Endothelial cell of umbilical vein (primary cell): ENCODE measurements at regions not wholly inside any gene's neighbourhood (a gene's known extent, or its start where the extent isn't known, plus 50 kb on each side); places are given as distances from the start of the nearest gene placed in this dataset.

Experiments used
- BruUV-seq: library from RNA; stranded (reverse); fragments of 400-500 nt; replicated peaks from 2 replicates; lab custom pipeline; 2021; lab: Mats Ljungman, UMichigan
- CTCF ChIA-PET: fragments of 300-600, 350-600 bp; sonication (Branson Sonifier 250); formaldehyde crosslinking; loops from one replicate; lab custom pipeline; 2021; ENCODE audit warnings: antibody characterized with exemption, inconsistent platforms; lab: Charles Lee
- POLR2A ChIA-PET: fragments of 300-600, 350-600 bp; sonication (Branson Sonifier 250); formaldehyde crosslinking; loops from one replicate; lab custom pipeline; 2021; ENCODE audit warnings: antibody characterized with exemption, inconsistent platforms; lab: Charles Lee
- DNase-seq: peaks from one replicate; pipeline ENCODE4 v3.0.0-alpha.2; 2011; ENCODE audit warnings: low read depth, low spot score
- FAIRE-seq: peaks from 2 replicates; lab custom pipeline; 2011; peaks lifted over from hg19 to GRCh38; lab: Jason Lieb, UNC
- H2AFZ ChIP-seq: 2 replicates; pipeline ENCODE4 v1.6.0; 2012; ENCODE audit warnings: low read depth, low read length, control low read depth, inconsistent platforms
- H3K27ac ChIP-seq: 2 replicates; pipeline ENCODE4 v1.5.1; 2011; ENCODE audit warnings: low read depth, mild to moderate bottlenecking, control low read depth, low read length, moderate library complexity; ENCODE audit not compliant: insufficient read depth
- H3K27me3 ChIP-seq, 2 experiments: 2 replicates each; pipeline versions ENCODE4 v1.6.0 to v1.6.1; 2011; ENCODE audit warnings: low read length in 2 of 2, mixed read lengths in 1 of 2; ENCODE audit not compliant: control insufficient read depth in 2 of 2, insufficient read depth in 2 of 2
- H3K36me3 ChIP-seq, 2 experiments: 2 replicates in 1 of 2; 3 replicates in 1 of 2; pipeline ENCODE4 v1.5.1; 2011; ENCODE audit warnings: low read length in 2 of 2, mild to moderate bottlenecking in 1 of 2, moderate library complexity in 1 of 2; ENCODE audit not compliant: control insufficient read depth in 2 of 2, insufficient read depth in 2 of 2; ENCODE audit errors: extremely low read depth in 1 of 2
- H3K4me1 ChIP-seq: 3 replicates; pipeline ENCODE4 v1.5.1; 2011; ENCODE audit warnings: mild to moderate bottlenecking, low read length; ENCODE audit not compliant: control insufficient read depth, insufficient read depth; ENCODE audit errors: extremely low read depth
- H3K4me2 ChIP-seq: 2 replicates; pipeline ENCODE4 v1.6.1; 2011; ENCODE audit warnings: low read length, control low read depth, mixed read lengths; ENCODE audit not compliant: insufficient read depth
- H3K4me3 ChIP-seq, 3 experiments: fragments of 200-600 bp in 1 of 3; sonication (generic), shearing (Covaris generic) in 1 of 3; replicated peaks in 1 of 3; 2 replicates each; pipeline ENCODE4 v1.5.1; 2011 to 2016; ENCODE audit warnings: control low read depth in 3 of 3, low read length in 3 of 3, mild to moderate bottlenecking in 2 of 3, inconsistent platforms in 1 of 3, low read depth in 1 of 3, moderate library complexity in 1 of 3; ENCODE audit not compliant: insufficient read depth in 1 of 3
- H3K79me2 ChIP-seq: 2 replicates; pipeline ENCODE4 v1.6.0; 2012; ENCODE audit warnings: low read length, inconsistent platforms; ENCODE audit not compliant: control insufficient read depth, insufficient read depth
- H3K9ac ChIP-seq: replicated peaks from 2 replicates; pipeline ENCODE3; 2011; ENCODE audit warnings: low read length, control low read depth; ENCODE audit not compliant: insufficient read depth; ENCODE audit errors: extremely low read depth
- H3K9me1 ChIP-seq: replicated peaks from 3 replicates; pipeline ENCODE4 v1.6.0; 2011; ENCODE audit warnings: mild to moderate bottlenecking, low read length; ENCODE audit not compliant: control insufficient read depth, insufficient read depth; ENCODE audit errors: extremely low read depth
- H3K9me3 ChIP-seq: replicated peaks from 2 replicates; pipeline ENCODE4 v1.5.1; 2012; ENCODE audit warnings: low read length, inconsistent platforms; ENCODE audit not compliant: control insufficient read depth, insufficient read depth
- H4K20me1 ChIP-seq: replicated peaks from 2 replicates; pipeline ENCODE3; 2011; ENCODE audit warnings: mild to moderate bottlenecking, low read length; ENCODE audit not compliant: control insufficient read depth, insufficient read depth; ENCODE audit errors: extremely low read depth
- CTCF ChIP-seq, 2 donors: IDR thresholded peaks; 1 replicate in 1 of 2; 2 replicates in 1 of 2; pipeline ENCODE4 v1.5.1; 2011; ENCODE audit warnings: low read length in 2 of 2, mild to moderate bottlenecking in 2 of 2, moderate library complexity in 2 of 2, control low read depth in 1 of 2, inconsistent platforms in 1 of 2, low read depth in 1 of 2; ENCODE audit not compliant: insufficient read depth in 1 of 2; ENCODE audit errors: extremely low read depth in 1 of 2
- EZH2 ChIP-seq: IDR thresholded peaks from 2 replicates; pipeline ENCODE4 v1.6.1; 2012; ENCODE audit warnings: borderline replicate concordance, low read depth, mild to moderate bottlenecking, moderate library complexity, low read length, inconsistent platforms; ENCODE audit not compliant: severe bottlenecking
- FOS ChIP-seq: IDR thresholded peaks from 2 replicates; pipeline ENCODE4 v1.6.1; 2011; ENCODE audit warnings: mild to moderate bottlenecking, low read length, moderate library complexity, borderline replicate concordance; ENCODE audit not compliant: insufficient read depth
- JUN ChIP-seq: IDR thresholded peaks from 2 replicates; pipeline ENCODE4 v1.6.1; 2011; ENCODE audit warnings: borderline replicate concordance, low read depth; ENCODE audit not compliant: insufficient read length, insufficient read depth
- MAX ChIP-seq: IDR thresholded peaks from 2 replicates; pipeline ENCODE4 v1.6.1; 2011; ENCODE audit not compliant: insufficient read depth, insufficient read length
- POLR2A ChIP-seq: IDR thresholded peaks from 2 replicates; pipeline ENCODE4 v1.6.1; 2012; ENCODE audit warnings: low read depth, mild to moderate bottlenecking, control low read depth, low read length
- POLR2AphosphoS5 ChIP-seq: IDR thresholded peaks from 2 replicates; pipeline ENCODE4 v1.6.1; 2012; ENCODE audit warnings: low read depth, mild to moderate bottlenecking, control low read depth, low read length, moderate library complexity; ENCODE audit not compliant: insufficient read depth
- dilution Hi-C: fragments of 300-500 bp; cut with MboI; formaldehyde crosslinking; loops from one replicate; pipeline ENCODE4 v1.15.0; 2019; ENCODE audit warnings: low sequenced_read_pairs; ENCODE audit not compliant: extremely low pct_ligation_motif_present
- intact Hi-C: fragments of 100-400 bp; cut with micrococcal nuclease; formaldehyde crosslinking; loops from one replicate; pipeline ENCODE4 v1.10.0; 2022

GRCh38 chr2:221970389-221970788 lies 328.4 kb downstream of the PAX3 start:
- H3K4me3 ChIP-seq = no peak overlapping the region
- intact Hi-C loops = no loop called here
- no peak for FAIRE-seq
- no peaks in the 10 kb centered on the region for H3K9me3 ChIP-seq
- H3K36me3 ChIP-seq = no peaks in the 10 kb centered on the region
- H4K20me1 ChIP-seq = no peaks in the 10 kb centered on the region
- dilution Hi-C loops = no loop called here
- no peak overlapping the region for H3K4me2 ChIP-seq
- no peaks in the 10 kb centered on the region for H3K4me1 ChIP-seq
- ChIA-PET POLR2A (no interaction called here), CTCF (interaction anchor here (1.2 to 2.6 kb wide), 2 partner anchors 390 to 397 kb away, joined by 3 to 23 read pairs; no protein-coding TSS in a partner anchor)
- no peaks in the 10 kb centered on the region for H3K9me1 ChIP-seq
- H3K9ac ChIP-seq = no peak overlapping the region
- no peak for TF ChIP-seq MAX
- no peaks in the 10 kb centered on the region for H3K27me3 ChIP-seq
- H2AFZ ChIP-seq = no peak overlapping the region
- BruUV-seq = no TSS peak
- no peaks in the 10 kb centered on the region for H3K79me2 ChIP-seq
- no peak for DNase-seq
- H3K27ac ChIP-seq = no peak overlapping the region

- no peak overlapping the region for H3K27ac ChIP-seq
- H3K4me2 ChIP-seq = no peak overlapping the region
- no peaks in the 10 kb centered on the region for H3K9me3 ChIP-seq
- FAIRE-seq (no peak), DNase-seq (no peak)
- no peaks in the 10 kb centered on the region for H3K27me3 ChIP-seq
- no peaks in the 10 kb centered on the region for H3K79me2 ChIP-seq
- ChIA-PET CTCF (interaction anchor here (1.2 to 2.6 kb wide), 2 partner anchors 390 to 396 kb away, joined by 3 to 23 read pairs; no protein-coding TSS in a partner anchor), POLR2A (no interaction called here)
- dilution Hi-C loops (no loop called here), intact Hi-C loops (loop anchor here (1.0 to 5.0 kb wide), 3 partner anchors 222 to 1282 kb away; no protein-coding TSS in a partner anchor)
- H3K9me1 ChIP-seq = no peaks in the 10 kb centered on the region
- no peaks in the 10 kb centered on the region for H3K4me1 ChIP-seq
- no TSS peak for BruUV-seq
- no peak overlapping the region for H3K4me3 ChIP-seq
- no peak overlapping the region for H3K9ac ChIP-seq
- H3K36me3 ChIP-seq = no peaks in the 10 kb centered on the region
- TF ChIP-seq EZH2 (no peak), FOS (no peak), POLR2AphosphoS5 (no peak), POLR2A (no peak), CTCF (IDR thresholded peaks at IDR 0.05; ENCODE audit: extremely low read depth in 1 of 2, insufficient read depth in 1 of 2, low read depth in 1 of 2, low read length in 2 of 2) (no peak), JUN (no peak)
- no peak overlapping the region for H2AFZ ChIP-seq
- no peaks in the 10 kb centered on the region for H4K20me1 ChIP-seq
These were observed 329.0 kb downstream of the PAX3 start for GRCh38 chr2:221969830-221970144.
